CD4-positive, alpha-beta memory T cell (primary cell): ENCODE measurements at regions not wholly inside any gene's neighbourhood (a gene's known extent, or its start where the extent isn't known, plus 50 kb on each side); places are given as distances from the start of the nearest gene placed in this dataset.

Experiments used
- CTCF ChIA-PET: fragments of 350-600 bp; sonication (Branson Sonifier 250); formaldehyde crosslinking; loops from one replicate; lab custom pipeline; 2021; ENCODE audit warnings: inconsistent platforms; ENCODE audit not compliant: partially characterized antibody; lab: Charles Lee
- POLR2A ChIA-PET: fragments of 350-600 bp; sonication (Branson Sonifier 250); formaldehyde crosslinking; loops from one replicate; lab custom pipeline; 2021; ENCODE audit not compliant: partially characterized antibody; lab: Charles Lee
- DNase-seq, 5 donors: peaks; one replicate each; pipeline versions ENCODE4 v3.0.0 to v3.0.0-alpha.2; 2020 to 2022; ENCODE audit warnings: mixed read lengths in 1 of 5
- H3K27ac ChIP-seq: one replicate; pipeline ENCODE4 v1.7.0; 2013; ENCODE audit warnings: low read depth, low read length
- H3K27me3 ChIP-seq: 2 replicates; pipeline ENCODE4 v1.7.0; 2013; ENCODE audit warnings: mild to moderate bottlenecking, low read length, moderate library complexity; ENCODE audit not compliant: insufficient read depth
- H3K36me3 ChIP-seq: 2 replicates; pipeline ENCODE4 v1.7.0; 2013; ENCODE audit warnings: mild to moderate bottlenecking, low read length, moderate library complexity; ENCODE audit not compliant: insufficient read depth
- H3K4me1 ChIP-seq: 2 replicates; pipeline ENCODE4 v1.7.0; 2013; ENCODE audit warnings: mild to moderate bottlenecking, low read length, moderate library complexity; ENCODE audit not compliant: insufficient read depth
- H3K4me3 ChIP-seq, 2 donors: one replicate each; pipeline ENCODE4 v1.7.0; 2013; ENCODE audit warnings: low read length in 2 of 2, mild to moderate bottlenecking in 1 of 2
- H3K9me3 ChIP-seq, 2 donors: one replicate each; pipeline ENCODE4 v1.7.0; 2013; ENCODE audit warnings: low read length in 2 of 2, control low read depth in 1 of 2; ENCODE audit not compliant: control insufficient read depth in 1 of 2
- H3K27ac Mint-ChIP-seq, 7 donors: one replicate each; pipeline ENCODE4 v1.8.0; 2020 to 2021; ENCODE audit warnings: mixed read lengths in 7 of 7, mild to moderate bottlenecking in 6 of 7, inconsistent platforms in 3 of 7, moderate library complexity in 3 of 7
- H3K27me3 Mint-ChIP-seq, 2 donors: one replicate each; pipeline ENCODE4 v1.8.0; 2020 to 2021; ENCODE audit warnings: mixed read lengths in 2 of 2
- H3K36me3 Mint-ChIP-seq, 2 donors: one replicate each; pipeline ENCODE4 v1.8.0; 2020 to 2021; ENCODE audit warnings: mixed read lengths in 2 of 2, inconsistent platforms in 1 of 2, mild to moderate bottlenecking in 1 of 2
- H3K4me1 Mint-ChIP-seq, 4 donors: one replicate each; pipeline ENCODE4 v1.8.0; 2020 to 2021; ENCODE audit warnings: mixed read lengths in 4 of 4, mild to moderate bottlenecking in 1 of 4
- H3K4me3 Mint-ChIP-seq, 8 donors: one replicate each; pipeline ENCODE4 v1.8.0; 2020 to 2021; ENCODE audit warnings: mixed read lengths in 8 of 8, mild to moderate bottlenecking in 7 of 8, moderate library complexity in 6 of 8, inconsistent platforms in 3 of 8
- H3K9me3 Mint-ChIP-seq, 8 donors: one replicate each; pipeline ENCODE4 v1.8.0; 2020 to 2021; ENCODE audit warnings: mixed read lengths in 8 of 8, mild to moderate bottlenecking in 5 of 8, inconsistent platforms in 3 of 8, moderate library complexity in 1 of 8
- intact Hi-C: fragments of 100-400 bp; cut with micrococcal nuclease; formaldehyde crosslinking; loops from one replicate; pipeline ENCODE4 v1.15.1; 2023

- Histone ChIP-seq H3K4me3 (no peak overlapping the region), H3K4me1 (no peaks in the 10 kb centered on the region), H3K36me3 (no peaks in the 10 kb centered on the region), H3K27ac (no peak overlapping the region), H3K9me3 (no peaks in the 10 kb centered on the region), H3K27me3 (no peaks in the 10 kb centered on the region)
- intact Hi-C loops, result no loop called here
- no peaks in the 10 kb centered on the region for H3K36me3 Mint-ChIP-seq
- H3K9me3 Mint-ChIP-seq, result peaks cover 0 to 7% (median under 1%) of the 10 kb centered on the region in 8 donors
- POLR2A ChIA-PET, result no interaction called here
- H3K4me1 Mint-ChIP-seq, result no peaks in the 10 kb centered on the region
- DNase-seq, result no peak
- H3K27ac Mint-ChIP-seq, result no peak overlapping the region
- CTCF ChIA-PET, result no interaction called here
- H3K4me3 Mint-ChIP-seq, result no peak overlapping the region
- peaks cover 0 to 1% of the 10 kb centered on the region in 2 donors for H3K27me3 Mint-ChIP-seq
Observed at GRCh38 chr4:23327120-23327519, 562.7 kb downstream of the PPARGC1A start.

DNA sequence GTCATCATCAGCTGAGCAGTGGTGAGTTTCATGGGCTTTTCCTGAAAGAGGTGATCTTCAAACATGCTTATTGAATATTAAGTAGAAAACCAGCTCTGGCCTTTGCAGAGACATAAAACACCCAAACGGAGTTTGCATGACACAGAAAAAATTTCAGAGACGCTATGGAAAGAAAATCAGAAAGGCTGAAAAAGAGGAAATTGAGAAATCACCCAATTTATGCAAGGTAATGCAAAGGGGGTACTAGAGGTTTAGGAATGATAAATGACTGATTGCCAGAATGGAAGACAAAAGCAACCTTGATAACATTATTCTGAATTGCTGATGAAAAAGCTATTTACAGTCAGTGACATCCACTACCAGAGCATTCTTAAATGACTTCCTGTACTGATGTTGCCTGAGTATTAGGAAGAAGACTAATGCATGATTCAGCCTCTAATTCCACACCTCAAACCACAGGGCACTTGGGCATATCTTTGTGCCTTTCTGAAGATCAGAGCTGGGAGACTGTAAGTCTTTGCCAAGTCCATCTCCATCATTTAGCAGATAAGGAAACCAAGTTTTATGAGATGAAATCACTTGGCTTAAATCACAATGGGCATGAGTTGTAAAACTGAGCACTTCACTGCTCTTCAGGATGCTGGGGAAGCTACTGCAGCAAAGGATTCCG, 565.7 kb downstream of the PPARGC1A start:
- Mint-ChIP-seq H3K27ac (no peak overlapping the region), H3K4me1 (no peaks in the 10 kb centered on the region), H3K36me3 (no peaks in the 10 kb centered on the region), H3K9me3 (peaks cover 0 to 4% (median 2%) of the 10 kb centered on the region in 8 donors), H3K4me3 (no peak overlapping the region), H3K27me3 (peaks cover 0 to 1% of the 10 kb centered on the region in 2 donors)
- Histone ChIP-seq H3K9me3 (no peaks in the 10 kb centered on the region), H3K27me3 (no peaks in the 10 kb centered on the region), H3K36me3 (no peaks in the 10 kb centered on the region), H3K4me1 (no peaks in the 10 kb centered on the region), H3K27ac (no peak overlapping the region), H3K4me3 (no peak overlapping the region)
- DNase-seq, result no peak
- ChIA-PET CTCF (no interaction called here), POLR2A (no interaction called here)
- intact Hi-C loops, result no loop called here

DNA sequence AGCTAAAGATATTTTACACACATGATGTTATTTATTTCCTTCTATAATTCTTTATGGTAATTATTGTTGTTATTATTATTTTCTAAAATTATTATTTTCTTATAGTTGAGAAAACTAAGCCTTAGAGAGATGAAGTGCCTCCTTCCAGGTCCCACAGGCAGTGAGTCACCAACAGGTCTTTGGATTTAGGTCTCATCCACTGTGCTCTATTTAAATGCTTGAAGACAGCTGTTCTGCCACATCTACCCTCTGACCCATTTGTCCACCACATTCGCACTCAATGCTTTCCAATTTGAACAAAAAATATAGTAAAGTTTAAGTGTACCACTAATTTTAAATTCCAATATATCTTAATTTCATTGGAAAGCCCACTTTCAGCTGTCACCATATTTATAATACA, 566.4 kb downstream of the PPARGC1A start:
- Histone ChIP-seq H3K36me3 (no peaks in the 10 kb centered on the region), H3K27me3 (no peaks in the 10 kb centered on the region), H3K4me1 (no peaks in the 10 kb centered on the region), H3K4me3 (no peak overlapping the region), H3K27ac (no peak overlapping the region), H3K9me3 (no peaks in the 10 kb centered on the region)
- no peaks in the 10 kb centered on the region for H3K4me1 Mint-ChIP-seq
- no peak overlapping the region for H3K4me3 Mint-ChIP-seq
- POLR2A ChIA-PET, result no interaction called here
- no peak overlapping the region for H3K27ac Mint-ChIP-seq
- no peak for DNase-seq
- CTCF ChIA-PET, result no interaction called here
- intact Hi-C loops, result no loop called here
- H3K9me3 Mint-ChIP-seq, result peaks cover 0 to 4% (median 2%) of the 10 kb centered on the region in 8 donors
- H3K36me3 Mint-ChIP-seq, result no peaks in the 10 kb centered on the region
- peaks cover 0 to 1% of the 10 kb centered on the region in 2 donors for H3K27me3 Mint-ChIP-seq

GRCh38 chr4:23322732-23323131, 567.1 kb downstream of the PPARGC1A start:
- H3K27ac ChIP-seq, result no peak overlapping the region
- peaks cover 0 to 4% (median 2%) of the 10 kb centered on the region in 8 donors for H3K9me3 Mint-ChIP-seq
- no peaks in the 10 kb centered on the region for H3K9me3 ChIP-seq
- POLR2A ChIA-PET, result no interaction called here
- H3K4me1 ChIP-seq, result no peaks in the 10 kb centered on the region
- CTCF ChIA-PET, result no interaction called here
- no peaks in the 10 kb centered on the region for H3K4me1 Mint-ChIP-seq
- peaks cover 0 to 1% of the 10 kb centered on the region in 2 donors for H3K27me3 Mint-ChIP-seq
- no peak overlapping the region for H3K4me3 ChIP-seq
- no peak overlapping the region for H3K4me3 Mint-ChIP-seq
- no peaks in the 10 kb centered on the region for H3K36me3 Mint-ChIP-seq
- no peaks in the 10 kb centered on the region for H3K27me3 ChIP-seq
- intact Hi-C loops, result no loop called here
- H3K36me3 ChIP-seq, result no peaks in the 10 kb centered on the region
- no peak for DNase-seq
- no peak overlapping the region for H3K27ac Mint-ChIP-seq

- POLR2A ChIA-PET, result no interaction called here
Observed at GRCh38 chr4:23320931-23321587, 568.8 kb downstream of the PPARGC1A start.

DNA sequence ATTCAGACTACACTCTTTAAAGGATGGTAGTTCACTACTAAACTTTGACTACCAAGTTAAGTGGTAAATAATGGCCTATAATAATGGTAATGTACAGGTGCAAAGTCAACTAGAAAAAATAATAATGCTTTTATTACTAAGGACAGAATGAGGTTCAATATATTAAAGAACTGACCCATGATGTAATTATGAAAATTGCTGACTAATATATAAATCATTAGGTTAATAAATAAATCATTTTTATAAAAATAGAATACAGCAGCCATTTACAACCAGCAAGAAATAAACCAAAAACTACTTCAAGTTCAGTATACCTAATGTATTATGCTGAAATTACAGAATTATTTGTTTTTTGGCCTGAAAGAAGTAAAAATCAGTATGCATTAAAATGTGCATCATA, 577.2 kb downstream of the PPARGC1A start:
- H3K36me3 ChIP-seq, result no peaks in the 10 kb centered on the region
- no peak overlapping the region for H3K27ac ChIP-seq
- Mint-ChIP-seq H3K4me1 (no peaks in the 10 kb centered on the region), H3K4me3 (no peak overlapping the region), H3K9me3 (peaks cover 0 to 6% (median 0%) of the 10 kb centered on the region in 8 donors), H3K27ac (no peak overlapping the region), H3K27me3 (no peaks in the 10 kb centered on the region), H3K36me3 (no peaks in the 10 kb centered on the region)
- no peaks in the 10 kb centered on the region for H3K27me3 ChIP-seq
- H3K4me1 ChIP-seq, result no peaks in the 10 kb centered on the region
- ChIA-PET POLR2A (no interaction called here), CTCF (no interaction called here)
- no peak for DNase-seq
- no peaks in the 10 kb centered on the region for H3K9me3 ChIP-seq
- H3K4me3 ChIP-seq, result no peak overlapping the region
- intact Hi-C loops, result no loop called here

More at GRCh38 chr4:23320931-23321587, 568.8 kb downstream of the PPARGC1A start:
- no peak for DNase-seq
- Histone ChIP-seq H3K4me1 (no peaks in the 10 kb centered on the region), H3K4me3 (no peak overlapping the region), H3K27me3 (no peaks in the 10 kb centered on the region), H3K9me3 (no peaks in the 10 kb centered on the region), H3K36me3 (no peaks in the 10 kb centered on the region), H3K27ac (no peak overlapping the region)
- Mint-ChIP-seq H3K27ac (no peak overlapping the region), H3K27me3 (peaks cover 0 to 1% of the 10 kb centered on the region in 2 donors), H3K4me3 (no peak overlapping the region), H3K9me3 (peaks cover 0 to 9% (median 2%) of the 10 kb centered on the region in 8 donors), H3K4me1 (no peaks in the 10 kb centered on the region), H3K36me3 (no peaks in the 10 kb centered on the region)
- intact Hi-C loops, result no loop called here
- CTCF ChIA-PET, result interaction anchor here (1.3 to 1.4 kb wide), 2 partner anchors 10 to 18 kb away, joined by 3 read pairs; no protein-coding TSS in a partner anchor

DNA sequence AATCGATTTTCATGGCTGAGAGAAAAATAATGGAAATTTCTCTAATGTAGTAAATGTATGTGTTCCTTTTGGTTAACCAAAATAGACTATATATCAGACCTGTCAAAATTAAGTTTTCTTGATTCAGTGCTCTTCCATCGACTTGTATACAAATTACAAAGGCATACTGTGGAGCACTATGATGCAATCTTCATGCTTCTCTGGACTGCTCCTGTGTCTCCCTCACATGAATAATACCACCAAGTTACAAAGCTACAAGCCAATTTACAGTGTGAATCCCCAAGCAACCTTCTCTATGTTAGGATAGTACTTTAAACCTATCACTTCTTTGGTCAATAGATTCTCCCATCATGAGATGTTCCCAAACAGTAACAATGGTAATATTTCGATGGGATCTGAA, 577.9 kb downstream of the PPARGC1A start:
- no peaks in the 10 kb centered on the region for H3K36me3 ChIP-seq
- H3K27ac ChIP-seq, result no peak overlapping the region
- ChIA-PET POLR2A (no interaction called here), CTCF (no interaction called here)
- Mint-ChIP-seq H3K9me3 (peaks cover 0 to 3% (median 0%) of the 10 kb centered on the region in 8 donors), H3K4me3 (no peak overlapping the region), H3K4me1 (no peaks in the 10 kb centered on the region), H3K36me3 (no peaks in the 10 kb centered on the region), H3K27ac (no peak overlapping the region), H3K27me3 (no peaks in the 10 kb centered on the region)
- H3K27me3 ChIP-seq, result no peaks in the 10 kb centered on the region
- DNase-seq, result no peak
- no peaks in the 10 kb centered on the region for H3K4me1 ChIP-seq
- no peaks in the 10 kb centered on the region for H3K9me3 ChIP-seq
- H3K4me3 ChIP-seq, result no peak overlapping the region
- intact Hi-C loops, result no loop called here
